Dermis blood vessel endothelial cell (primary cell): ENCODE measurements at regions not wholly inside any gene's neighbourhood (a gene's known extent, or its start where the extent isn't known, plus 50 kb on each side); places are given as distances from the start of the nearest gene placed in this dataset.
A peak's percentile ranks its signal among the peaks of the same experiment; 100 is the strongest.

ENCODE experiments used
- DNase-seq: peaks from one replicate; pipeline ENCODE4 v3.0.0; 2010

DNA sequence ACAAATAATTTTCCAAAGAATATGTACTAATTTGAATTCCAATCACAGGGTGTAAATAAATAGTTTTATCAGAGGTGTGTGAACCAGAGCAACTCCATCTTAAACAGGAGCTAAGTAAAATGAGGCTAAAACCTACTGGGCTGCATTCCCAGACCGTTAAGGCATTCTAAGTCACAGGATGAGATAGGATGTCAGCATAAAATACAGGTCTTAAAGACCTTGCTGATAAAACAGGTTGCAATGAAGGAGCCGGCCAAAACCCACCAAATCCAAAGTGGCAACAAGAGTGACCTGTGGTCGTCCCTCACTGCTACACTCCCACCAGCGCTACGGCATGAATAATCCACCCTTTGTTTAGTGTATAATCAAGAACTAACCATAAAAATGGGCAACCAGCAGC is 291.7 kb upstream of the SEMA3D start:
- no peak for DNase-seq

- no peak for DNase-seq
These were observed 288.6 kb upstream of the SEMA3D start for GRCh38 chr7:85475476-85475875.

DNA sequence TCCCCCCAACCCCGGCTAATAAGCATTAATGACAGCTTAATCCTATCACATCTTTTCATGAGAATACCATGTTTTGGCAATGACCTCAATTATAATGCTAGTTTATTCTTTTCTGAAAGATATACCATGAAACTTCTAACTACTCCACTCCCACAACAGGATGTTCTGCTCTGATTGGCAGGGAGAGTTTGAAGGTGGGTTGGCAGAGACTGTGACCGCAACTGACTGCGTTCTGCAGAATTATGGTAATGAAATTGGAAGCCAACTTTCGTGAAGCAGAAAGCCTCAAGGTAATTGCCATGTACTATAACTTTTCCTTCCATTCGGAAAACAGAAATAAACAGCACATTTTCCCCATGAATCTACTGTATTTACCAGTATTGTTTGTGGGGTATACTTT is 288.2 kb upstream of the SEMA3D start:
- no peak for DNase-seq

DNA sequence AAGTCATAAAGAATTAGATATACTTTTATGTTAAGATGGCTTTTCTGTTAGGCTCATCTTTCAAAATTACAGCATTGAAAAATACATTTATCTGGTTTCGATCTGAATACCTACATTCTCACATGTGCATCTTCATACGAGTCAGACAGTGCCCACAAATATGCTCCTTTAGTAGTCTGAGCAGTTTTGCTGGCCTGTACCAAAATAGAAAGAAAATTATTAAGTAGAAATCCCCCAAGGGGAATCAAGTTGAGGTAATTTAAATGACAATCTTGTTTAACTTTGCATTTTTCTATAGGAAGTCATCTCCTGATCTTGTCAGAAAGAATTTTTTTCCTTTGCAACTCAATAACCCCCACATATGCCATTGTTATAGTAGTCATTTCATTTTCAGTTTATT is 287.4 kb upstream of the SEMA3D start:
- no peak for DNase-seq

GRCh38 chr7:85471740-85472139 is 284.9 kb upstream of the SEMA3D start:
- no peak for DNase-seq

DNA sequence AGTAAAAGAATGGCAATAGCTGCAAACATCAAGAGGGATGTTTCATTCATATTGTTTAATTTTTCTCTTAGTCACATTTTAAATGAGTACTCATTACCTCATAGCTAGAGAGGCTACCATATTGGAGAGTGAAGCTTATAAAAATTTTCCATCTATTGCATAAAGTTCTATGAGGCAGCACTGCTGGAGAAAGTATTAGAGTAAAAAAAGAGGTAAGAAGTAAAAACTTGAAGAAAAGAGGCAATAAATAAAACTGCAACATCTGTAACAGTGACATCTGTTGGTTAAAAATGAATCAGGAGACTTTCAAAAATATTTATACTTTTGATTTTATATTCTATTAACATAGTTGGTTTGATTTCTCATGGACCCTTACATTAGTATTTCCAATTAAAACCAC is 284.5 kb upstream of the SEMA3D start:
- DNase-seq, result no peak

- DNase-seq, result no peak
These were observed 282.7 kb upstream of the SEMA3D start for GRCh38 chr7:85469446-85470010.

GRCh38 chr7:85464042-85464651 is 277.3 kb upstream of the SEMA3D start:
- peak; percentile 4 for DNase-seq

DNA sequence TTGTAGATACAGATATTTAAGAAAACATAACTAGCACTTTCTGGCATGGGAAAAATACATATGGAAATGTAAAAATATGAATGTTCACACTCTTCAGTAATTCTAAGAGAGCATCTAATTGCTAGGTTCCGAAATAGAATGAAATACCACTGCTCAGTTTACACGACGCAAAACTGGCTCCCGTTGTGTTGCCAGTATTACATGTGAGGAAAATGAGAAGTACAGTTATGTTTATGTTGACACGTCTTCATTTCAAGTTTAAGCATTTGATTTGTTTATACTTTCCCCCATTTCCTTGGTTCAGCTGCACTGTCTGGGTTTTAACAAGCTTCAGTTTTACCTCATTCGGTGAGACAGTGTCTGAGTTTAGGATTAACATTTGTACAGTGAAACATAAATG is 275.8 kb upstream of the SEMA3D start:
- DNase-seq, result no peak

GRCh38 chr7:85457911-85458310 is 271.1 kb upstream of the SEMA3D start:
- DNase-seq, result no peak

DNA sequence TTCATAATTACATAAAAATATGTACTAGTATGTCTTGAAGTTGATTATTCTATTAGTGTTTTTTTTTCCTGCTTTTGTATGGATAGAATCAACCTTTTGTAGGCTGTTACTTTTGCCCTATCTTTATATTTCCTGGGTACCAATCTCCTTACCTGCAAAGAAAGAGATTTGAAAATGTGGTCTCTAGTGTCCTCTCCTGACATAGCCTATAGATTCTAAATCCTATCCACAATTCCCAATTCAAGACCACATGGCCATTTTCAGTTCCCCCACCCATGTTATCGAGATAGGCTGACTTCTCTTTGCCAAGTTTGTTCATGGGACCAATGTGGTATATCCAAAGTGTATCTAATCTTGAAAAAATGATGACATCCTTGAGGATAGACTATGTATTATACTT is 269.4 kb upstream of the SEMA3D start:
- DNase-seq, result no peak

GRCh38 chr7:85454904-85455303 is 268.0 kb upstream of the SEMA3D start:
- no peak for DNase-seq

- DNase-seq, result no peak
These were observed 265.8 kb upstream of the SEMA3D start for GRCh38 chr7:85452674-85453073.

- no peak for DNase-seq
These were observed 262.6 kb upstream of the SEMA3D start for GRCh38 chr7:85449478-85449877.

GRCh38 chr7:85447004-85447403 is 260.1 kb upstream of the SEMA3D start:
- no peak for DNase-seq

DNA sequence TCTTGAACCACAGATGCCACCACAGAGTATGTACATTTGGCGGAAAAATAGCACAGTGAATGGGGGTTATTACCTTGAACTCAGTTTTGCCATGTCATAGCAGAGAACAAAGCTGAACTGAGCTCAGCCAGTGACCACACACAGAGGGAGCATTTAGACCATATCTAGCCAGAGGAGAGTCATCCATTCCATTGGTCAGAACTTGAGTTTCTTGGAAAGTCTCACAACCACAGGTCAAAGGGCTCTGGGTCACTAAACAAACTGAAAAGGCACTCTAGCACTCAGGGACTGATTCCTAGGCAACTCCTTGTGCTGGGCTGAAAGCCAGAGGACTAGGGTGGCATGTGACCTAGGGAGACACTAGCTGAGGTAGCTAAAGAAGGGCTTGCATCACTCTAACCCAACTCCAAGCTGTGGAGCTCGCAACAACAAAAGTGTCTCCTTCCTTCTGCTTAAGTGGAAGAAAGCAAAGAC is 239.7 kb upstream of the SEMA3D start:
- no peak for DNase-seq

GRCh38 chr7:85424298-85424697 is 237.4 kb upstream of the SEMA3D start:
- DNase-seq, result no peak

- DNase-seq, result no peak
These were observed 236.5 kb upstream of the SEMA3D start for GRCh38 chr7:85423209-85423895.

- no peak for DNase-seq
These were observed 228.9 kb upstream of the SEMA3D start for GRCh38 chr7:85415743-85416142.

DNA sequence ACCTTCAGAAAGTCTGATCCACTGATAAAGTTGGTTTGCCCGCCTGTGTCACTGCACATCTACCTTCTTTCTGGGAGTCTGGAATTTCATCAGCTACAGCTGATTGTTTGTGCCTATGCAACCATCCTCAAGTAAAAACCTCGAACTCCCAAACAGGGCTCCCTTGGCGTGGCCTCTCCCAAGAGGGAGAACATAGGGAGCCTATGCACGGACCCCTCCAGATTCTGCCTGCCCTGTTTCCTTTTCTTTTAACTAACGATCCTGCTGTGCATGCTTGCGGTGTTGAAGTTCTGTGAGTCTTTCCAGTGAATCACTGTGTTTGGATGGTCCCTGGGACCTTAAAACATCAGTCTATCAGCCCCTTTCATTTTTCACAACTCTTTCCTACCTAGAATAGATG is 226.9 kb upstream of the SEMA3D start:
- DNase-seq, result no peak

DNA sequence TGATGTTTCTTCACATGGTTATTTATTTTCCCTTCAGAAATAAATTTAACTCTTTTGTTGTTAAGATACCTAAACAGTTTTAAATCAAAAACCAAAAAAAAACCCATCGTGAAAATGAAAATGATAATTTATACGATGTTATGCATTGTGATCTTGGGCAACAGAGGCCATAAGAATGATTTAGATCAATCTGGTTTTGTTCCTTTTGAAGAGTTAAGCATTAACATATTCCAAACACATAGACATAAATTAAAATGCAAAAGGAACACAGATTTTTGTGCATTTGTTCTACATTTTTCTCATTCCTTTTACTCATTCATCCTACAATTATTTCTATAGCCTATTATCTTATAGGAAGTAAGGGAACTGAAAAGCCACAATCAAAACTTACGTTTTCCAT is 226.1 kb upstream of the SEMA3D start:
- DNase-seq, result no peak

DNA sequence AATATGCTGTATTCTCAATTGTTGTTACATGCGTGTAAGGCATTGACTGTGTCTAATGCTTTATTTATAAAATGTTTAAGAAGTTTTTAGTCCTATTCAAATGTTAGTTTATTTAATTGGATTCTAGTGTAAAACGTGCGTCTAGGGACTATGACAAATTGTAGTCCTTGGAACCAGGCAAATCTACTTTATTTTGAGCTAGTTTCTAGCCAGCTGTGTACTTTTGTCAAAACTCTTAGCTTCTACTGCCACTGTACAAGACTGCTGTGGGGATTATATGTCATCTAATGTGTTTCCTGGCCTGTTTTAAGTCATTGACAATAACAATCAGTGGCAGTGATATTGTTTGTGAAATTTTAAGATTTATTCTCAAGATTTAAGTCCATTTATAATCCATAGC is 220.5 kb upstream of the SEMA3D start:
- no peak for DNase-seq

GRCh38 chr7:85405016-85405902 is 218.4 kb upstream of the SEMA3D start:
- DNase-seq, result no peak
